ENCODE measurements at regions not wholly inside any gene's neighbourhood (a gene's known extent, or its start where the extent isn't known, plus 50 kb on each side); places are given as distances from the start of the nearest gene placed in this dataset.
A peak's percentile ranks its signal among the peaks of the same experiment; 100 is the strongest.
"Not testable (repeated sequence)": the region's sequence is repeated elsewhere in the genome, so short reads cannot be mapped to it uniquely, and the experiment has no call there.

- no peak for DNase-seq
Measured at GRCh38 chr6:164097056-164097455, 682.5 kb downstream of the QKI start.

- no peak for DNase-seq
Measured at GRCh38 chr6:164095056-164095455, 680.5 kb downstream of the QKI start.

DNA sequence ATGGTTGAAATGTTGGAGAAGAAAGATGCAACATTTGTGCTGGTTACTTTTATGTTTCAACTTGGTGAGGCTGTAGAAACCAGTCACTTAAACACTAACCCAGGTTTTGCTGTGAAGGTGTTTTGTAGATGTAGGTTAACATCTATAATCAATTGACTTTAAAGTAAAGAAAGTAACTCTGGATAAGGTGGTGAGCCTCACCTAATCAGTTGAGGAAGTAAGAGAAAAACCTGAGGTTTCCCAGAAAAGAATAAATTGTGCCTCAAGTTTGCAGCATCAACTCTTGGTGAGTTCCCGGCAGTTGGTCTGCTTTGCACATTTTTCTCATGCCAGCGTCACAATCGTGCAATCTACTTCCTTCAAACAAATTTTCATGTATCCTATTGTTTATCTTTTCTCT lies 673.4 kb downstream of the QKI start:
- DNase-seq: no peak

- DNase-seq: no peak
Measured at GRCh38 chr6:164087211-164087610, 672.7 kb downstream of the QKI start.

GRCh38 chr6:164086076-164086887 lies 671.8 kb downstream of the QKI start:
- no peak for DNase-seq

- DNase-seq: no peak
Measured at GRCh38 chr6:164085091-164086075, 670.9 kb downstream of the QKI start.

GRCh38 chr6:164079275-164079600 lies 664.7 kb downstream of the QKI start:
- no peak for DNase-seq

DNA sequence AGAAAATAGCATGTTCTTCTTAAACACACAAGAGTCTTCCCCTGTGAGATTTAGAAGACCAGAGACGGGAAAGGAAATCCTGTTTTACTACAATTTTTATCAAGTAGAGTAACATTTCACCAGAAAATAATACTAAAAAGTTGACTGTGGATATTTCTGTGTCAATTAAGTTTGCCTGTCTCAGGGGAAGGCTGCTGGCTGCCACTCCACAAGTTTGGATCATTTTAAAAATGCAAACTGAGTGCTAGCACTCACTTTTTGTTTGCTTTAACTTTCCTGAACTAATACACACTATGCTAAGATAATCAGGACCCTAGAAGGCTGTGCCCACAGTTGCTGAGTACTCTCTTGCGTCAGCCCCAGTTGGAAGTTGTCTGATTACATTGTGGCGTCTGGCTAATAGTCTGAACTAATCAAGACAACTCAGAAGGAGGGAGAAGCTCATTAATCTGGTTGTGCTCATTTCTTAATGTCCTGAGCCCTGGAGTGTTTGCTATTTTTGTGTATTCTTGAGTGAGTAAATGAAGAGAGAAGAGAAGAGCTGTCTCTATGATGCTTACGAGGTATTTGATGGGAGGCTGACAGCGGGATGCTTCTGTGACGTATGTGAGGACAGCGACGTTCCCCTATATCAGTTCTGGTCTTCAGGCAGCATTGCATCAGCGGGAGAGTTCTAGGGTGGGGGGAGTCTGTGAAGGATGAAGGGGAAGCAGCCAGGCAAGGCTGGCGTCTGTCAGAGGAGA lies 664.2 kb downstream of the QKI start:
- DNase-seq: no peak

GRCh38 chr6:164076818-164077532 lies 662.5 kb downstream of the QKI start:
- DNase-seq: not testable (repeated sequence)

DNA sequence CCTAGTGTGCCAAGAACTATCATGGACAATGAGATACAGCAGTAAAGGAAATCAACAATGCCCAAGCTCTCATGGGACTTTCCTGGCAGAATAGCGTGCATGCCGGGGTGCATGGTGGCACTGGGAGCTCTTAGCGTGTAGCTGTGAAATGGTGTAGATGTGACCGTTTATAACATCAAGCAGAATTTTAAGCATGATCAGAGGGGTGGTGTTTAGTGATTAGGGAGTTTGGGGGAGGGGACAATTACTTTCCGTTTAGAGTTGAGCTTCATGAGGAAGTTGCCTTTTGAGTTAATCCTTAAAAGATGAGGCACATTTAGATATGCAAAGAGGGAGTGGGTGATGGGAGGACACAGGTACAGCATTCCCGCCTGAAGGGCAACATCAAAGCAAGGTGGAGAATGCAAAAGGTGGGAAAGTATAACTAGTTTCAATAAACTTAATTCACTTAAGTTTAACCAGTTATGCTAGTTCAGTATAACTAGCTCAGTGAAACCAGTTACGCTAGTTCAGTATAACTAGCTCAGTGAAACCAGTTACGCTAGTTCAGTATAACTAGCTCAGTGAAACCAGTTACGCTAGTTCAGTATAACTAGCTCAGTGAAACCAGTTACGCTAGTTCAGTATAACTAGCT lies 661.6 kb downstream of the QKI start:
- peak; percentile 16 for DNase-seq

DNA sequence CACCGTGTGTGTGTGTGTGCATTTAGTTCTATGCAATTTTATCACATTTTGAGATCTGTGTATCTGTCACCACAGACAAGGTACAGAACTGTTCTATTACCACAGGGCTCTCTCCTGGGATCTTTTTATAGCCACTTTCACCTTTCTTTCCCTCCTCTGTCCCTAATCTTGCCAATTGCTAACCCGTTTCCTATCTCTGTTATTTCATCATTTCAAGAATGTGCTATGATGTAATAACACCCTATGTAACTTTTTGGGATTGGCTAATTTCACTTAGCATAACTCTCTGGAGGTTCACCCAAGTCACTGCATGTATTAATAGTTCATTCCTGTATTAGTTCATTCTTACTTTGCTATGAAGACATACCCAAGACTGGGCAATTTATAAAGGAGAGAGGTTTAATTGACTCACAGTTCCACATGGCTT lies 657.7 kb downstream of the QKI start:
- DNase-seq: no peak

DNA sequence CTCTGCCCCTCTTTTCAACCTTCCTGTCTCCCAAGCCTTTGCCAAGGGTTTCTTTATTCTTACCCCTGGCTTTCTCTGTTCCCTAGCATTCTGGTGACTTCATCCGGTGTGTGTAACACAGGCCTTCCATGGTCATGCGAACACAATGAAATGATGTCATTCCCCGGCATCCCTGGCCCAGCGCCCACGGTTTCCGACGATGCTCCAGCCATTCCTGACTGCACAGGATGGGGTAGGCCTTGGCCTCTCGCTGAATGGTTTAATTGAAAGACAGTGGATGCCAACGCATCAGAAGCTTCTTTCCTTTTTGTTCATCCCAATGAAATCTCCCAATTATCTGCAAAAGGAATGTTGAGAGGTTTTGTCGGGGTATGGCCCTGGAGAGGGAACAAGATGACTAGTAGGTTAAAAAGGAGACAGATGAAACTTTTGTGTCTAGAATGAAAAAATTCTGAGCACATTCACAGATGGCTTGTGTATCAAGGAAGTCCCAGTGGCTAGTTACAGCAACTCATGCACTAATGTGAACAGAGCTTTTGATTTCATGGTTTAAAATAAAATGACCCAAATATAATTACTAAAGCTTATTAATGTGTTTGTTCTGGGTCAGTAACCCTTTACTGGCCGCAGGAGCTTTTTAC lies 655.0 kb downstream of the QKI start:
- DNase-seq: no peak

DNA sequence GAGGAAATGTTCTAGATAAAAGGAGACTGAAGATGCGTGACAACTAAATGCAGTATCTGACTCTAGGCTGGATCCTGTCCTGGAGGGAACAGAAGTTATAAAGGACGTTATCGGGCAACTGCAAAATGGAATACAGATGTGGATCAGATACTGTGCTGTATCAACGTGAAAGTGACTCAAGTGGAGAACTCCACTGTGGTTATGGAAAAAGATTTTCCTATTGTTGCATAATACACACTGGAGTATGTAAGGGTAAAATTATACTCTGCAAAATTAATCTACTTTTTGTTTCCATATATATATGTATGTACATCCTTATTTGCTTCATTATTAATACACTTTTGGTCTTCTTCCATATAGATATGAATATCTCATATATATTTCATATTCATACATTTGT lies 654.0 kb downstream of the QKI start:
- no peak for DNase-seq

GRCh38 chr6:164066766-164067165 lies 652.2 kb downstream of the QKI start:
- DNase-seq: no peak

DNA sequence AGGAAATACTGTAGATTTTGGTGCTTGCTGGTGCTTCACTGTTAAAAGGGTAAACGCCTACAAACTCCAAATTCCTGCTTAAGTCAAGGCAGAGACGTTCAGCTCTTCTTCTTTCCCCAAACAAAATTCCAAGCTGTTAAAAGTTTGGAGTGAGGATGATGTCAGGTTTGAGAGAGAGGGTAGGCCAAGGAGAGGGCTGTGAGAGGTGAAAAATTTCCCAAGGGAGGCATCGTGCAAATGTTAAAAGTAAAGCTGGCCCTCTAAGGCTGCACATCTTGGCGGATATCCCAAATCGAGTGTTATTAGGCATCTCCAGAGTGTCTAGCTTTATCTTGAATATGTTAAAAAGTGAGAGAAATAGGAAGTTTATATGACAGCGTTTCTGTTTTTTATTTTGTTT lies 651.8 kb downstream of the QKI start:
- DNase-seq: no peak

GRCh38 chr6:164063346-164063745 lies 648.8 kb downstream of the QKI start:
- DNase-seq: no peak

- DNase-seq: no peak
Measured at GRCh38 chr6:164062872-164063271, 648.4 kb downstream of the QKI start.

GRCh38 chr6:164057876-164058275 lies 643.4 kb downstream of the QKI start:
- DNase-seq: no peak

GRCh38 chr6:164051427-164051826 lies 636.9 kb downstream of the QKI start:
- no peak for DNase-seq

GRCh38 chr6:164049517-164049988 lies 635.0 kb downstream of the QKI start:
- no peak for DNase-seq

- no peak for DNase-seq
Measured at GRCh38 chr6:164048840-164049516, 634.5 kb downstream of the QKI start.

Data from hematopoietic multipotent progenitor cell treated with erythropoietin and hydrocortisone succinate and interleukin-3 and kit ligand, for 8 days (in vitro differentiated cells).